ENCODE measurements at regions not wholly inside any gene's neighbourhood (a gene's known extent, or its start where the extent isn't known, plus 50 kb on each side); places are given as distances from the start of the nearest gene placed in this dataset.

DNA sequence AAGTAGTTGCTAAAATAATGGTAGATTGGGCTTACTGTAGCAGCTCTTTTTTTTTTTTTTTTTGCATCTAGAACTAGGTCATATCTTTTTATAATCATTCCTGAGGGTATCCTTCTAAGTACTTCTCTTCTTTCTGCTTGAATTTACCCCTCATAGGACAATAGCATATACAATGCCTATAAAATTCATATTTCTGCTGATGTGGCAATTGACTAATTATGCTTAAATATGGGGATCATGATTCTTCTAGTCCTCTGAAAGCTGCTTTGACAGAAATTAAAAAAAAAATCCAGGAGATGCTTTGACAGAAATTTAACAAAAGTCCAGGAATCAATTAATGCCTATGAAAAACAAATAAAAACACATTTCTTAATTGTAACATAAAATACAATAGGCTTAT, 358.4 kb downstream of the CCDC85A start:
- no peaks in the 10 kb centered on the region for H3K27me3 ChIP-seq
- intact Hi-C loops (cut with DNase I), result no loop called here
- no peak overlapping the region for H3K4me3 ChIP-seq
- TF ChIP-seq CTCF (IDR thresholded peaks at IDR 0.05), result no peak
- no peaks in the 10 kb centered on the region for H3K9me3 ChIP-seq
- no peak for ATAC-seq
- no peaks in the 10 kb centered on the region for H3K36me3 ChIP-seq
- no peak for DNase-seq
- H3K4me1 ChIP-seq, result no peaks in the 10 kb centered on the region
- no peak overlapping the region for H3K27ac ChIP-seq

DNA sequence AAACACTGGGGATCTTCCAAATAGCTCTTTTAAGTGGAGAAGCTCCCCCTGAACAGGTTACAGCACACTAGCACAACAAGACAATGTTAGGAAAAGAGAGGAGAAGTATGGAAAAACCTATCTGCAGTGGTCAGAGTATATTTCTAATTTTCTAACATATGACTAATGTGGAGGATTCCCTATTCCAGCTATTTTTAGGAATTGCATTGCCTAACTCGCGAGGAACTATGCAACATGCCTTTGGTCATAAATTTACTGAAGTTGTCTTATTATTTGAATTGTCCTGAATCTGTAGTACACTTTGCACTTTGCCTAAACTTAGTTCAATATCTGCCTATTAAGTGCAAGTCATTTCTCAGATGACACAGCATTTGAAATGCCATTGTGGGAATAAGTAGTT, 381.4 kb downstream of the CCDC85A start:
- Histone ChIP-seq H3K27me3 (no peaks in the 10 kb centered on the region), H3K36me3 (no peaks in the 10 kb centered on the region), H3K9me3 (no peaks in the 10 kb centered on the region), H3K4me1 (no peaks in the 10 kb centered on the region), H3K4me3 (no peak overlapping the region), H3K27ac (no peak overlapping the region)
- ATAC-seq, result no peak
- TF ChIP-seq CTCF (IDR thresholded peaks at IDR 0.05), result no peak
- intact Hi-C loops (cut with DNase I), result no loop called here
- no peak for DNase-seq

- intact Hi-C loops (cut with DNase I), result no loop called here
- no peak for TF ChIP-seq CTCF (IDR thresholded peaks at IDR 0.05)
- no peaks in the 10 kb centered on the region for H3K36me3 ChIP-seq
- no peak for ATAC-seq
- H3K27me3 ChIP-seq, result no peaks in the 10 kb centered on the region
- H3K4me3 ChIP-seq, result no peak overlapping the region
- no peak overlapping the region for H3K27ac ChIP-seq
- no peak for DNase-seq
- no peaks in the 10 kb centered on the region for H3K4me1 ChIP-seq
- H3K9me3 ChIP-seq, result no peaks in the 10 kb centered on the region
Observed at GRCh38 chr2:56571074-56571473, 387.3 kb downstream of the CCDC85A start.

DNA sequence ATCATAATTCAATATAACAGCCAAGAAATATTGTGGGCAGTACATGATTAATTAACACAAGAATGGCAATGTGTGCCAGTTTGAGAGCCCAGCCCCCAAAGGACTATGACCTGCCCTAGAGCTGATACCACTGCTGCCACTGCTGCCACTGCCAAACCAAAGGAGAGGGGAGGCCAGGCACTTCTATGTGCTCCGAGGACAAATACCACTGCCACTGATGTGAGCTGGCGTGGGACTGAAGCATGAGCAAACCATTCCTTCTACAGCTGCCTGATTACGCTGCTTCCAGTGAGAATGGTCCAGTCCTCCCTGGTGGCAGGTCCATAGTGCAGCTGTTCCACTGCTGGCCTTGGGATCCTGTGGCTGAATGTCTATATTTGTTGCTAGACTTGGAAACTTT, 392.2 kb downstream of the CCDC85A start:
- intact Hi-C loops (cut with DNase I), result no loop called here
- H3K4me3 ChIP-seq, result no peak overlapping the region
- no peaks in the 10 kb centered on the region for H3K4me1 ChIP-seq
- H3K9me3 ChIP-seq, result no peaks in the 10 kb centered on the region
- TF ChIP-seq CTCF (IDR thresholded peaks at IDR 0.05), result no peak
- ATAC-seq (no peak), DNase-seq (no peak)
- H3K27ac ChIP-seq, result no peak overlapping the region
- no peaks in the 10 kb centered on the region for H3K27me3 ChIP-seq
- H3K36me3 ChIP-seq, result no peaks in the 10 kb centered on the region

DNA sequence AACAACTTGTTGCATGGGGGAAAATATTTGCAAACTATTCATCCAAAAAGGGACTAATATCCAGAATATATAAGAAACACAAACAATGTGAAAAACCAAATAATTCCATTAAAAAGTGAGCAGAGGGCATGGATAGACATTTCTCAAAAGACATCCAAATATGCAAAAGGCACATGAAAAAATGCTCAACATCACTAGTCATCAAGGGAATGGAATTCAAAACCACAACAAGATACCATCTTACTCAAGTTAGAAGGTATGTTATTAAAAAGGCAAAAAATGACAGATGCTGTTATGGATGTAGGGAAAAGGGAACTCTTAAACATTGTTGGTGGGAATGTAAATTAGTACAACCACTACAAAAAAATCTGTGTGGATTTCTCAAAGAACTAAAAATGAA, 396.5 kb downstream of the CCDC85A start:
- no peak for TF ChIP-seq CTCF (IDR thresholded peaks at IDR 0.05)
- Histone ChIP-seq H3K4me3 (no peak overlapping the region), H3K36me3 (no peaks in the 10 kb centered on the region), H3K9me3 (no peaks in the 10 kb centered on the region), H3K27ac (no peak overlapping the region), H3K27me3 (no peaks in the 10 kb centered on the region), H3K4me1 (no peaks in the 10 kb centered on the region)
- ATAC-seq (no peak), DNase-seq (no peak)
- intact Hi-C loops (cut with DNase I), result no loop called here

DNA sequence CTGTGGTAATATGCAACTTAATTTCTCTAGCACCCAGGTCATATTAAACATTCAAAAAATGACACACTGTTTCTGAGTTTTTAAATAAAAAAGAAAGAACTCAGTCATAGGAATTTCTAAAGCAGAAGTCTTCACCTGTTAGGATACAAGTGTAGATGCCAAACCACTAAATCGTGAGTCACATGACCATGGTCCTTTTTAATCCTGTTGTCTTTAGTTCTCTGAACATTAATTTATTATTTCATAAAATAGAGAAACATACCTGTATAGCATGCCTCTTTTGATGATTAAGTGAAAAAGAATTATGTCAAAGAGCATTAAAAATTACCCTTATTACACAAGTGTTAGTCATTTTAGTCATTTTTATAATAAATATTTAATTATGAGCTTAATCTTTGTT, 398.8 kb downstream of the CCDC85A start:
- no peak overlapping the region for H3K4me3 ChIP-seq
- H3K9me3 ChIP-seq, result no peaks in the 10 kb centered on the region
- TF ChIP-seq CTCF (IDR thresholded peaks at IDR 0.05), result no peak
- no peak overlapping the region for H3K27ac ChIP-seq
- intact Hi-C loops (cut with DNase I), result no loop called here
- no peak for ATAC-seq
- H3K4me1 ChIP-seq, result no peaks in the 10 kb centered on the region
- no peak for DNase-seq
- H3K27me3 ChIP-seq, result no peaks in the 10 kb centered on the region
- no peaks in the 10 kb centered on the region for H3K36me3 ChIP-seq
